SK-N-SH (cell line): ENCODE measurements at regions not wholly inside any gene's neighbourhood (a gene's known extent, or its start where the extent isn't known, plus 50 kb on each side); places are given as distances from the start of the nearest gene placed in this dataset.

Source experiments
- CTCF ChIA-PET: fragments of 300-600, 350-600 bp; formaldehyde crosslinking; extraction: SDS; loops from one replicate; lab custom pipeline; 2021; lab: Yijun Ruan, JAX
- POLR2A ChIA-PET: fragments of 350-600 bp; sonication (Branson Sonifier 250); formaldehyde crosslinking; extraction: SDS; loops from one replicate; lab custom pipeline; 2020; ENCODE audit warnings: antibody characterized with exemption, inconsistent platforms; lab: Yijun Ruan, JAX
- DNase-seq: peaks from one replicate; pipeline ENCODE4 v3.0.0; 2012
- H2AFZ ChIP-seq: fragments of 200-600 bp; sonication (generic); 2 replicates; pipeline ENCODE4 v1.8.1; 2016; ENCODE audit warnings: antibody characterized with exemption, mild to moderate bottlenecking, low read depth
- H3F3A ChIP-seq: fragments of 200-600 bp; sonication (generic); replicated peaks from 2 replicates; pipeline ENCODE3; 2016; ENCODE audit warnings: antibody characterized with exemption, mild to moderate bottlenecking; ENCODE audit not compliant: insufficient read depth
- H3K27ac ChIP-seq, 2 experiments: fragments of 200-500 bp in 1 of 2; fragments of 200-600 bp in 1 of 2; sonication (Bioruptor generic) in 1 of 2; sonication (generic), shearing (Covaris generic) in 1 of 2; 2 replicates each; pipeline versions ENCODE4 v1.5.1 to v1.6.1; 2014 to 2016; ENCODE audit warnings: low read depth in 2 of 2, inconsistent platforms in 1 of 2, low read length in 1 of 2, mild to moderate bottlenecking in 1 of 2, mixed read lengths in 1 of 2
- H3K27me3 ChIP-seq: fragments of 200-600 bp; sonication (generic), shearing (Covaris generic); 2 replicates; pipeline ENCODE4 v1.6.1; 2016; ENCODE audit warnings: mixed run types; ENCODE audit not compliant: insufficient read depth
- H3K36me3 ChIP-seq, 2 experiments: fragments of 200-500 bp in 1 of 2; fragments of 200-600 bp in 1 of 2; sonication (Bioruptor generic) in 1 of 2; sonication (generic) in 1 of 2; replicated peaks in 1 of 2; 2 replicates each; pipeline versions ENCODE3 to v1.5.1; 2014 to 2016; ENCODE audit warnings: low read length in 1 of 2, mild to moderate bottlenecking in 1 of 2; ENCODE audit not compliant: insufficient read depth in 2 of 2, control insufficient read depth in 1 of 2
- H3K4me1 ChIP-seq, 2 experiments: fragments of 200-500 bp in 1 of 2; fragments of 200-600 bp in 1 of 2; sonication (Bioruptor generic) in 1 of 2; sonication (generic), shearing (Covaris generic) in 1 of 2; 2 replicates each; pipeline versions ENCODE4 v1.5.1 to v1.6.1; 2014 to 2016; ENCODE audit warnings: low read depth in 1 of 2, low read length in 1 of 2, mixed run types in 1 of 2; ENCODE audit not compliant: insufficient read depth in 2 of 2, control insufficient read depth in 1 of 2
- H3K4me2 ChIP-seq: fragments of 200-600 bp; sonication (generic), shearing (Covaris generic); 2 replicates; pipeline ENCODE4 v1.6.1; 2017; ENCODE audit warnings: mixed run types
- H3K4me3 ChIP-seq, 2 experiments: fragments of 200-500 bp in 1 of 2; fragments of 200-600 bp in 1 of 2; sonication (Bioruptor generic) in 1 of 2; sonication (generic), shearing (Covaris generic) in 1 of 2; 2 replicates each; pipeline versions ENCODE4 v1.5.1 to v1.8.1; 2014 to 2016; ENCODE audit warnings: low read depth in 2 of 2, inconsistent platforms in 1 of 2, low read length in 1 of 2, mild to moderate bottlenecking in 1 of 2, mixed read lengths in 1 of 2, moderate library complexity in 1 of 2
- H3K79me2 ChIP-seq: fragments of 200-600 bp; sonication (generic); 2 replicates; pipeline ENCODE4 v1.8.1; 2017; ENCODE audit warnings: mild to moderate bottlenecking; ENCODE audit not compliant: insufficient read depth
- H3K9ac ChIP-seq: fragments of 200-600 bp; sonication (generic); 2 replicates; pipeline ENCODE4 v1.6.1; 2017; ENCODE audit warnings: mixed run types
- H3K9me2 ChIP-seq: fragments of 200-600 bp; sonication (generic); 2 replicates; pipeline ENCODE4 v1.6.1; 2017; ENCODE audit warnings: mixed run types
- H3K9me3 ChIP-seq: fragments of 200-600 bp; sonication (generic); 2 replicates; pipeline ENCODE4 v1.6.1; 2017; ENCODE audit warnings: mixed run types, mild to moderate bottlenecking, moderate library complexity
- H4K20me1 ChIP-seq: fragments of 200-600 bp; sonication (generic); 2 replicates; pipeline ENCODE4 v1.6.1; 2017; ENCODE audit warnings: mild to moderate bottlenecking, mixed run types; ENCODE audit not compliant: insufficient read depth
- EZH2phosphoT487 ChIP-seq: fragments of 200-600 bp; sonication (generic); IDR thresholded peaks from 2 replicates; pipeline ENCODE4 v1.6.1; 2017; ENCODE audit warnings: low read depth, mixed run types, mild to moderate bottlenecking, antibody characterized with exemption, moderate library complexity, borderline replicate concordance
- FOXJ3 ChIP-seq: sonication (generic); formaldehyde crosslinking; IDR thresholded peaks from 2 replicates; pipeline ENCODE4 v1.5.1; 2020; ENCODE audit warnings: mild to moderate bottlenecking, missing genetic modification reagents
- FOXM1 ChIP-seq: IDR thresholded peaks from 2 replicates; pipeline ENCODE4 v1.4.0; 2012; ENCODE audit warnings: low read depth, mild to moderate bottlenecking
- GABPA ChIP-seq: IDR thresholded peaks from 2 replicates; pipeline ENCODE4 v1.4.0; 2012; ENCODE audit warnings: low read depth, mild to moderate bottlenecking
- GATA2 ChIP-seq: sonication (generic); formaldehyde crosslinking; IDR thresholded peaks from 2 replicates; pipeline ENCODE4 v1.5.0; 2020; ENCODE audit warnings: mild to moderate bottlenecking, missing genetic modification reagents
- IRF3 ChIP-seq: fragments of 150-350 bp; IDR thresholded peaks from 2 replicates; pipeline ENCODE4 v1.6.1; 2016; ENCODE audit warnings: mild to moderate bottlenecking, low read depth, low read length
- JUND ChIP-seq: IDR thresholded peaks from 2 replicates; pipeline ENCODE4 v1.4.0; 2012
- MAX ChIP-seq: IDR thresholded peaks from 2 replicates; pipeline ENCODE4 v1.4.0; 2012; ENCODE audit warnings: low read depth
- MEF2A ChIP-seq: IDR thresholded peaks from 2 replicates; pipeline ENCODE4 v1.4.0; 2012; ENCODE audit warnings: low read depth, borderline replicate concordance
- MXI1 ChIP-seq: IDR thresholded peaks from 2 replicates; pipeline ENCODE4 v1.6.1; 2012; ENCODE audit warnings: mild to moderate bottlenecking, low read depth, low read length, improper control_type of control experiment
- NFIC ChIP-seq: IDR thresholded peaks from 2 replicates; pipeline ENCODE4 v1.4.0; 2012; ENCODE audit warnings: borderline replicate concordance
- NRF1 ChIP-seq: IDR thresholded peaks from 2 replicates; pipeline ENCODE4 v1.6.1; 2012; ENCODE audit warnings: low read depth, mild to moderate bottlenecking, low read length
- PBX3 ChIP-seq: IDR thresholded peaks from 2 replicates; pipeline ENCODE4; 2012
- POLR2AphosphoS5 ChIP-seq: IDR thresholded peaks from 2 replicates; pipeline ENCODE4 v1.6.1; 2012; ENCODE audit warnings: low read depth, low read length
- RCOR1 ChIP-seq: fragments of 150-350 bp; IDR thresholded peaks from 2 replicates; pipeline ENCODE4 v1.6.1; 2017; ENCODE audit warnings: antibody characterized with exemption, low read length
- RXRA ChIP-seq: IDR thresholded peaks from 2 replicates; pipeline ENCODE4 v1.4.0; 2012; ENCODE audit warnings: low read depth, mild to moderate bottlenecking, borderline replicate concordance
- SIN3A ChIP-seq: IDR thresholded peaks from 2 replicates; pipeline ENCODE4 v1.6.1; 2012; ENCODE audit warnings: low read depth, mild to moderate bottlenecking, low read length, moderate library complexity, borderline replicate concordance
- SMC3 ChIP-seq: IDR thresholded peaks from 2 replicates; pipeline ENCODE4 v1.6.1; 2012; ENCODE audit warnings: low read depth, low read length, improper control_type of control experiment
- TAF1 ChIP-seq: IDR thresholded peaks from 2 replicates; pipeline ENCODE4 v1.6.1; 2012; ENCODE audit warnings: low read depth, mild to moderate bottlenecking, low read length, moderate library complexity, borderline replicate concordance
- TCF12 ChIP-seq: IDR thresholded peaks from 2 replicates; pipeline ENCODE4 v1.4.0; 2012
- USF1 ChIP-seq: IDR thresholded peaks from 2 replicates; pipeline ENCODE4 v1.4.0; 2012; ENCODE audit warnings: low read depth, borderline replicate concordance
- YY1 ChIP-seq: IDR thresholded peaks from 2 replicates; pipeline ENCODE4 v1.4.0; 2012; ENCODE audit warnings: low read depth, mild to moderate bottlenecking
- ZBTB33 ChIP-seq: IDR thresholded peaks from 2 replicates; pipeline ENCODE4 v1.4.0; 2012; ENCODE audit warnings: low read depth, borderline replicate concordance
- WGBS: methylation state at CpG from one replicate; pipeline ENCODE4 v1.1.6; 2017; ENCODE audit warnings: low lambda C conversion rate; 5-methylcytosine and 5-hydroxymethylcytosine counted together

GRCh38 chr3:150170852-150171520 lies 200.3 kb upstream of the PFN2 start (continued):
- TF ChIP-seq PBX3 (no peak), SMC3 (no peak), RCOR1 (no peak), MXI1 (no peak), TAF1 (no peak)

- TF ChIP-seq PBX3 (no peak), ZBTB33 (no peak), NRF1 (no peak), FOXJ3 (no peak), NFIC (no peak), GABPA (no peak), RXRA (no peak), EZH2phosphoT487 (no peak), GATA2 (CRISPR knock-in tag) (no peak), USF1 (no peak), JUND (no peak), IRF3 (no peak), YY1 (no peak), TAF1 (no peak), FOXM1 (no peak), TCF12 (no peak), POLR2AphosphoS5 (no peak), SIN3A (no peak), MAX (no peak), MEF2A (no peak)
- TF ChIP-seq, all 33 proteins: peak for 0
- Histone ChIP-seq H3F3A (no peaks in the 10 kb centered on the region), H3K27ac (no peak overlapping the region), H3K4me3 (no peak overlapping the region), H3K4me2 (no peak overlapping the region), H2AFZ (no peak overlapping the region), H4K20me1 (no peaks in the 10 kb centered on the region), H3K4me1 (peaks cover 0 to 5% of the 10 kb centered on the region in 2 experiments; a peak in 2 of 4 replicates), H3K79me2 (no peaks in the 10 kb centered on the region), H3K27me3 (no peaks in the 10 kb centered on the region), H3K9me2 (no peaks in the 10 kb centered on the region), H3K9ac (no peak overlapping the region), H3K9me3 (no peaks in the 10 kb centered on the region), H3K36me3 (no peaks in the 10 kb centered on the region)
- CTCF ChIA-PET, result no interaction called here
- POLR2A ChIA-PET, result interaction anchor here (0.5 to 0.6 kb wide), 2 partner anchors 10 to 45 kb away, joined by 3 read pairs; no protein-coding TSS in a partner anchor
- WGBS, result 76% methylated on average over 5 of the region's 5 CpGs
- no peak for DNase-seq
These were observed 198.7 kb upstream of the PFN2 start for GRCh38 chr3:150169330-150169940.
